Right lobe of liver (tissue), 6 donors: ENCODE measurements at regions not wholly inside any gene's neighbourhood (a gene's known extent, or its start where the extent isn't known, plus 50 kb on each side); places are given as distances from the start of the nearest gene placed in this dataset.

Source experiments
- ATAC-seq, 4 donors: fragments of 200-7000 bp; cut with Tn5 transposase; one replicate each; pipeline ENCODE4 v1.9.1; 2020; ENCODE audit warnings: mild to moderate bottlenecking in 4 of 4, moderate library complexity in 4 of 4
- DNase-seq, 3 donors: peaks; one replicate each; pipeline ENCODE4 v3.0.0-alpha.2; 2020
- H3K27ac ChIP-seq, 3 donors: fragments of 200-600 bp; one replicate each; pipeline ENCODE4 v1.8.0; 2022
- H3K27me3 ChIP-seq, 2 donors: fragments of 200-600 bp; one replicate each; pipeline ENCODE4 v1.8.0; 2022
- H3K36me3 ChIP-seq, 4 donors: fragments of 200-600 bp; sonication (generic) in 1 of 4; one replicate each; pipeline versions ENCODE4 v1.5.1 to v1.8.0; 2017 to 2022; ENCODE audit warnings: control low read depth in 1 of 4
- H3K4me1 ChIP-seq, 4 donors: fragments of 200-600 bp; sonication (generic) in 1 of 4; one replicate each; pipeline versions ENCODE4 v1.5.1 to v1.8.0; 2017 to 2022; ENCODE audit warnings: control low read depth in 1 of 4
- H3K4me3 ChIP-seq, 3 donors: fragments of 200-600 bp; one replicate each; pipeline ENCODE4 v1.8.0; 2022
- H3K9me3 ChIP-seq, 4 donors: fragments of 200-600 bp; sonication (generic) in 1 of 4; one replicate each; pipeline versions ENCODE4 v1.5.1 to v1.8.0; 2017 to 2022; ENCODE audit warnings: control low read depth in 1 of 4
- CTCF ChIP-seq, 4 donors: fragments of 200-600 bp in 3 of 4; fragments of 450-650 bp in 1 of 4; IDR thresholded peaks; one replicate each; pipeline versions ENCODE4 v1.5.1 to v1.8.0; 2016 to 2022; ENCODE audit warnings: antibody characterized with exemption in 4 of 4, mild to moderate bottlenecking in 2 of 4
- POLR2A ChIP-seq: fragments of 450-650 bp; IDR thresholded peaks from one replicate; pipeline ENCODE4 v1.6.1; 2017; ENCODE audit warnings: antibody characterized with exemption, mild to moderate bottlenecking
- WGBS: methylation state at CpG from one replicate; pipeline ENCODE4 v1.1.6; 2018; ENCODE audit warnings: low coverage, low lambda C conversion rate; ENCODE audit not compliant: insufficient coverage; ENCODE audit errors: missing lambda C conversion rate; 5-methylcytosine and 5-hydroxymethylcytosine counted together
- intact Hi-C, 2 donors: fragments of 100-400 bp; cut with DNase I; formaldehyde crosslinking; loops; one replicate each; pipeline versions ENCODE4 v1.11.2 to v1.14.1; 2022
- donor health status: DM: no; HTN: yes; CAD: no.
- donor health status: DM: no; HTN: no; CAD: no.
- donor health status: DM: no; HTN: no; CAD: no.
- donor health status: DM: no; HTN: yes; CAD: no.
- donor health status: DM: no; HTN: yes; CAD: no.

- Histone ChIP-seq H3K27me3 (no peaks in the 10 kb centered on the region), H3K4me3 (no peak overlapping the region), H3K4me1 (no peaks in the 10 kb centered on the region), H3K9me3 (no peaks in the 10 kb centered on the region), H3K36me3 (no peaks in the 10 kb centered on the region), H3K27ac (no peak overlapping the region)
- TF ChIP-seq POLR2A: no peak
- TF ChIP-seq CTCF (IDR thresholded peaks at IDR 0.05): no peak
- ATAC-seq (no peak), DNase-seq (no peak)
- intact Hi-C loops: no loop called here
- WGBS: 43% methylated on average over 6 of the region's 7 CpGs
These were observed 53.5 kb upstream of the TSHZ3 start for GRCh38 chr19:31402529-31403316.

DNA sequence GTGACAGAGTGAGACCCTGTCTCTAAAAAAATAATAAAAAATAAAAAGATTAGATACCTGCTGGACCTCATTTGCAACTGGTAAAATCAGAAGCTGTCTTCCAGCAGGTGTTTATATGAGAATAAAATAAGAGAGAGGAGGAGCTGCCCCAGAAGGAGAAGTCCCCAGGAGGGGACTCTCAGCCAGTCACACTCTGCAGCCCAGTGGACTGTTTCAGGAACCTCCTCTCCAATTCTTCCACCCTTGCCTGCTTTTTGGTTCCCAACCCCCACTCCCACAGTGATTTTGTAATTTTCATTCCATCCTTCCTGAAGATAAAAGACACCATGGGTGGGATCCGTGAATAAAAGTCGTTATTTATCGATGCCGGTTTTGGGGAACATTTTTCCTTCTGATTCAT, 56.9 kb upstream of the TSHZ3 start:
- no peaks in the 10 kb centered on the region for H3K36me3 ChIP-seq
- no peak for ATAC-seq
- no peak overlapping the region for H3K4me3 ChIP-seq
- TF ChIP-seq POLR2A (no peak), CTCF (IDR thresholded peaks at IDR 0.05) (no peak)
- H3K27ac ChIP-seq: no peak overlapping the region
- WGBS: 67% methylated on average over 4 of the region's 4 CpGs
- H3K27me3 ChIP-seq: no peaks in the 10 kb centered on the region
- no peaks in the 10 kb centered on the region for H3K9me3 ChIP-seq
- intact Hi-C loops: no loop called here
- no peaks in the 10 kb centered on the region for H3K4me1 ChIP-seq
- DNase-seq: no peak

DNA sequence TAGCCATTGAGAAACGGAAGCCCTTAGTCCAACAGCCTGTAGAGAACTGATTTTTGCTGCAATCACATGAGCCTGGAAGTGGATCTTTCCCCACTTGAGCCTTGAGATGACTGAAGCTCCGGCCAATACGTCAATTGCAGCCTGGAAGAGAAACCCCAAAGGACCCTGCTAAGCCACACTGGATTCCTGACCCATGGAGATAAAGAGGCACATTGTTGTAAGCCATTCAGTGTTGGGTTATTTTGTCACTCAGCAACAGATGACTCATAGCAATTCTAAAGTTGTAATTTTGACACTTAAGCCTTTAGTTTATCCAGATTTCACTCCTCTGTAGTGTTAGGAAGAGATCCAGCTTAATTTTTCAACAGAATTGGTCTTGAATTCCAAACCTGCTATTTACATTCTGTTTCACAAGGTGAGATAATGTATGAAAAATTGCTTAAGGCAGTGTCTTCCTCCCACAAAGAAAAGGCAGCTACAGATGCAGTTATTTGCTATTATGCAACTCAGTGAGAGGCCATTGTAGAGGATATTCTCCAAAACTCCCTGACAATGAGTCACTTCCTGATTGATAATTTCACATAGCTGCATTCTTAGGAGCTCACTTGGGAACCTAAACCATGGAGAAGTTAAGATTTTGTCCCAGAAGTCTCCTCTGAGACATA, 59.4 kb upstream of the TSHZ3 start:
- Histone ChIP-seq H3K4me3 (no peak overlapping the region), H3K27me3 (no peaks in the 10 kb centered on the region), H3K9me3 (no peaks in the 10 kb centered on the region), H3K36me3 (no peaks in the 10 kb centered on the region), H3K27ac (no peak overlapping the region), H3K4me1 (no peaks in the 10 kb centered on the region)
- DNase-seq: no peak
- peak; percentile 17 to 66 (median 40) for ATAC-seq
- intact Hi-C loops: no loop called here
- TF ChIP-seq CTCF (IDR thresholded peaks at IDR 0.05) (no peak), POLR2A (no peak)
- 13% methylated on average over 1 of the region's 3 CpGs for WGBS

GRCh38 chr19:31413353-31413752, 64.1 kb upstream of the TSHZ3 start:
- TF ChIP-seq CTCF (IDR thresholded peaks at IDR 0.05) (no peak), POLR2A (no peak)
- no peaks in the 10 kb centered on the region for H3K4me1 ChIP-seq
- no peaks in the 10 kb centered on the region for H3K36me3 ChIP-seq
- no peak overlapping the region for H3K27ac ChIP-seq
- intact Hi-C loops: no loop called here
- H3K27me3 ChIP-seq: no peaks in the 10 kb centered on the region
- no peaks in the 10 kb centered on the region for H3K9me3 ChIP-seq
- ATAC-seq: no peak
- DNase-seq: no peak
- no peak overlapping the region for H3K4me3 ChIP-seq
- 39% methylated on average over 2 of the region's 8 CpGs for WGBS
